ENCODE measurements at regions not wholly inside any gene's neighbourhood (a gene's known extent, or its start where the extent isn't known, plus 50 kb on each side); places are given as distances from the start of the nearest gene placed in this dataset.

DNA sequence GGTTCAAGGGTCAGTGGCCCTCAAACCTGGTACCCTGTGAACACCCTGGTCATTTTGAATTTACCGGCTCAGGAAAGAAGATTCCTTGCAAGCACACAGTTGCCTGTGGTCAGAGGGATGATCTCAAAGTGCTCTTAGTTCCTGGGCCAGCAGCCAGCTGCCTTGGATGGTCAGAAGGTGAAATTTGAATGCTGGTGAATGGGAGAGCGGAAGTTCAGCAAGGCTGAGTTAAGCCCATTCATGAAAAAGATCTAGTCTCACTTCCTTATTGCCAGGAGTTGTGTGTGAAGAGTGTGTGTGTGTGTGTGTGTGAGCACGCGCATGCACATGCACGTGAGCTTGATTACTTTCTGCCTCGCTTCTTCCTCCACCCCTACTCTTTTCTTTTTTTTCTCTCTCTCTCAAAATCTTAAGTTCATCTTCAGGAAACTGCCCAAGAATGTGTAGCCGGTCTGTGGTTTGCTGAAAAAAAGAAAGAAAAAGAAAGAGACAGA, 155.5 kb upstream of the CCND2 start:
- TF ChIP-seq CREB1 (IDR thresholded peaks at IDR 0.05; ENCODE audit: low read depth) = no peak
- TF ChIP-seq EP300 (IDR thresholded peaks at IDR 0.05; ENCODE audit: borderline replicate concordance) = no peak
- no peak for TF ChIP-seq YY1 (IDR thresholded peaks at IDR 0.05; ENCODE audit: low read depth)
- TF ChIP-seq TAF1 (IDR thresholded peaks at IDR 0.05; ENCODE audit: low read depth) = no peak
- no peak for TF ChIP-seq EGR1 (IDR thresholded peaks at IDR 0.05)
- TF ChIP-seq CEBPB (IDR thresholded peaks at IDR 0.05) = no peak
- TF ChIP-seq RAD21 (IDR thresholded peaks at IDR 0.05; ENCODE audit: low read depth) = no peak
